ENCODE measurements at regions not wholly inside any gene's neighbourhood (a gene's known extent, or its start where the extent isn't known, plus 50 kb on each side); places are given as distances from the start of the nearest gene placed in this dataset.

- TF ChIP-seq CTCF (conservative IDR thresholded peaks at IDR 0.05) (no peak), ZFX (IDR thresholded peaks at IDR 0.05) (no peak)
Observed at GRCh38 chr5:51908215-51908614, 525.0 kb downstream of the ISL1 start.

Data from C4-2B (cell line).